ENCODE measurements at regions not wholly inside any gene's neighbourhood (a gene's known extent, or its start where the extent isn't known, plus 50 kb on each side); places are given as distances from the start of the nearest gene placed in this dataset.

DNA sequence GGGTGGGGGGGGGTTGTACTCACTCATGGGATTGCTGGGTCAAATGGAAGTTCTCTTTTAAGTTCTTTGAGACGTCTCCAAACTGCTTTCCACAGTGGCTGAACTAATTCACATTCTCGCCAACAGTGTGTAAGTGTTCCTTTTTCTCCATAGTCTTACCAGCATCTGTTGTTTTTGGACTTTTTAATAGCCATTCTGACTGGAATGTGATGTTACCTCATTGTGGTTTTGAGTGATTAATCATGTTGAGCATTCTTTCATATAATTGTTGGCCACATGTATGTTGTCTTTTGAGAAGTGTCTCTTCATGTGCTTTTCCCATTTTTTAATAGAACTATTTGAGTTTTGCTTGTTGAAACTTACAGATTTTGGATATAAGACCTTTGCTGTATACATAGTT, 94.9 kb upstream of the PLPPR1 start:
- WGBS, result 31% methylated on average over 2 of the region's 2 CpGs

GRCh38 chr9:100937382-100937781, 91.1 kb upstream of the PLPPR1 start:
- Histone ChIP-seq H3K36me3 (no peaks in the 10 kb centered on the region), H3K4me1 (no peaks in the 10 kb centered on the region), H3K9me3 (no peaks in the 10 kb centered on the region), H3K27ac (no peak overlapping the region), H3K4me3 (no peak overlapping the region), H3K27me3 (no peaks in the 10 kb centered on the region)
- TF ChIP-seq EP300 (IDR thresholded peaks at IDR 0.05) (no peak), CTCF (IDR thresholded peaks at IDR 0.05) (no peak), POLR2AphosphoS5 (IDR thresholded peaks at IDR 0.05) (no peak), POLR2A (IDR thresholded peaks at IDR 0.05) (no peak)
- WGBS, result 71% methylated on average over 3 of the region's 3 CpGs
- no peak for DNase-seq (ENCODE audit: low spot score in 2 of 2)

More for the DNA sequence above, 94.9 kb upstream of the PLPPR1 start:
- H3K36me3 ChIP-seq, result no peaks in the 10 kb centered on the region
- TF ChIP-seq EP300 (IDR thresholded peaks at IDR 0.05), result no peak
- no peak for TF ChIP-seq POLR2AphosphoS5 (IDR thresholded peaks at IDR 0.05)
- TF ChIP-seq CTCF (IDR thresholded peaks at IDR 0.05), result no peak
- no peak for TF ChIP-seq POLR2A (IDR thresholded peaks at IDR 0.05)
- H3K27me3 ChIP-seq, result no peaks in the 10 kb centered on the region
- no peak overlapping the region for H3K4me3 ChIP-seq
- no peaks in the 10 kb centered on the region for H3K4me1 ChIP-seq
- H3K27ac ChIP-seq, result no peak overlapping the region
- no peaks in the 10 kb centered on the region for H3K9me3 ChIP-seq
- DNase-seq (ENCODE audit: low spot score in 2 of 2), result no peak

GRCh38 chr9:100938507-100938906, 90.0 kb upstream of the PLPPR1 start:
- no peak for DNase-seq (ENCODE audit: low spot score in 2 of 2)
- no peaks in the 10 kb centered on the region for H3K27me3 ChIP-seq
- H3K27ac ChIP-seq, result no peak overlapping the region
- no peaks in the 10 kb centered on the region for H3K4me1 ChIP-seq
- H3K9me3 ChIP-seq, result no peaks in the 10 kb centered on the region
- 100% methylated on average over 1 of the region's 1 CpG for WGBS
- H3K4me3 ChIP-seq, result no peak overlapping the region
- H3K36me3 ChIP-seq, result no peaks in the 10 kb centered on the region
- TF ChIP-seq POLR2AphosphoS5 (IDR thresholded peaks at IDR 0.05) (no peak), CTCF (IDR thresholded peaks at IDR 0.05) (no peak), EP300 (IDR thresholded peaks at IDR 0.05) (no peak), POLR2A (IDR thresholded peaks at IDR 0.05) (no peak)

GRCh38 chr9:100939636-100940035, 88.9 kb upstream of the PLPPR1 start:
- Histone ChIP-seq H3K36me3 (no peaks in the 10 kb centered on the region), H3K9me3 (no peaks in the 10 kb centered on the region), H3K27ac (no peak overlapping the region), H3K27me3 (no peaks in the 10 kb centered on the region), H3K4me1 (no peaks in the 10 kb centered on the region), H3K4me3 (no peak overlapping the region)
- no peak for TF ChIP-seq POLR2AphosphoS5 (IDR thresholded peaks at IDR 0.05)
- TF ChIP-seq POLR2A (IDR thresholded peaks at IDR 0.05), result no peak
- no peak for TF ChIP-seq CTCF (IDR thresholded peaks at IDR 0.05)
- no peak for TF ChIP-seq EP300 (IDR thresholded peaks at IDR 0.05)
- no peak for DNase-seq (ENCODE audit: low spot score in 2 of 2)

DNA sequence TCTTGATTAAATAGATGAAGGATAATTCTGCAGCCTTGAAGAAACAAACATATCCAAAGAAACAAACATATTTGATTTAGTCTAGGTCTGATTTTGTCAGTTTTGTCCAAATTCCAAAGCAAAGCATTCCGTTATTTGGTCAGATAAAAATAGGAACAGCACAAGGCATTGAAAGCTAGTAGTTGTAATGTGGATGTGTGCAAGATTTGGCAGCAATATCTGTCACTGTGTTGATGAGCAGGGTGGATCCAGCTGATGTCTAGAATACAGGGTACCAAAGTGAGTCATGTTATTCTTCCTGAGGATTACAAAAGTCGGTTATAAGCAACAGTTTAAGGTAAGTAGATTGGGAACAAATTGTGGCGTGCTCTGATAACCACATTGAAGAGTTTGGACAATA, 69.3 kb upstream of the PLPPR1 start:
- H3K27ac ChIP-seq, result no peak overlapping the region
- WGBS, result 72% methylated on average over 3 of the region's 3 CpGs
- H3K9me3 ChIP-seq, result no peaks in the 10 kb centered on the region
- H3K4me3 ChIP-seq, result no peak overlapping the region
- TF ChIP-seq EP300 (IDR thresholded peaks at IDR 0.05), result no peak
- TF ChIP-seq POLR2AphosphoS5 (IDR thresholded peaks at IDR 0.05), result no peak
- no peak for TF ChIP-seq CTCF (IDR thresholded peaks at IDR 0.05)
- TF ChIP-seq POLR2A (IDR thresholded peaks at IDR 0.05), result no peak
- no peaks in the 10 kb centered on the region for H3K4me1 ChIP-seq
- H3K27me3 ChIP-seq, result no peaks in the 10 kb centered on the region
- no peak for DNase-seq (ENCODE audit: low spot score in 2 of 2)
- no peaks in the 10 kb centered on the region for H3K36me3 ChIP-seq

Measured in suprapubic skin (tissue), 4 donors.